HepG2 (cell line): ENCODE measurements at regions not wholly inside any gene's neighbourhood (a gene's known extent, or its start where the extent isn't known, plus 50 kb on each side); places are given as distances from the start of the nearest gene placed in this dataset.

Experiments
- ATAC-seq: fragments of 200-7000 bp; cut with Tn5 transposase; 3 replicates; pipeline ENCODE4 v1.9.1; 2020; ENCODE audit warnings: mild to moderate bottlenecking, moderate library complexity
- BruUV-seq: library from RNA; stranded (reverse); fragments of 400-500 nt; replicated peaks from 2 replicates; lab custom pipeline; 2021; lab: Mats Ljungman, UMichigan
- CTCF ChIA-PET: fragments of 300-600 bp; formaldehyde crosslinking; extraction: SDS; loops from one replicate; lab custom pipeline; 2021; ENCODE audit warnings: low total read pairs, inconsistent platforms, low intra/inter-chr PET ratio; lab: Yijun Ruan, JAX
- POLR2A ChIA-PET: fragments of 350-600 bp; sonication (Branson Sonifier 250); formaldehyde crosslinking; loops from one replicate; lab custom pipeline; 2020; ENCODE audit warnings: antibody characterized with exemption, inconsistent platforms; lab: Yijun Ruan, JAX
- DNase-seq: peaks from one replicate; pipeline ENCODE4 v3.0.0-alpha.2; 2015; ENCODE audit warnings: low spot score
- FAIRE-seq: peaks from 3 replicates; lab custom pipeline; 2011; peaks lifted over from hg19 to GRCh38; lab: Jason Lieb, UNC
- H2AFZ ChIP-seq: one replicate; pipeline ENCODE4 v1.6.1; 2011; ENCODE audit warnings: low read length, inconsistent platforms
- H3K27ac ChIP-seq: fragments of 300-600 bp; 3 replicates; pipeline ENCODE4 v1.8.0; 2011; ENCODE audit warnings: mixed run types, mild to moderate bottlenecking, mixed read lengths, low read length, inconsistent platforms; ENCODE audit not compliant: insufficient read depth; ENCODE audit errors: extremely low read length
- H3K27me3 ChIP-seq, 2 experiments: fragments of 200-600 bp in 1 of 2; 2 replicates in 1 of 2; 3 replicates in 1 of 2; pipeline versions ENCODE4 v1.6.0 to v1.8.0; 2011; ENCODE audit warnings: low read length in 2 of 2, mild to moderate bottlenecking in 2 of 2, moderate library complexity in 2 of 2, inconsistent platforms in 1 of 2; ENCODE audit not compliant: insufficient read depth in 2 of 2, control insufficient read depth in 1 of 2
- H3K36me3 ChIP-seq, 2 experiments: fragments of 200-600 bp in 1 of 2; replicated peaks in 1 of 2; 2 replicates in 1 of 2; 3 replicates in 1 of 2; pipeline versions ENCODE4 v1.5.1 to v1.8.0; 2011; ENCODE audit warnings: low read length in 2 of 2, inconsistent platforms in 1 of 2; ENCODE audit not compliant: insufficient read depth in 2 of 2, control insufficient read depth in 1 of 2
- H3K4me1 ChIP-seq: 2 replicates; pipeline ENCODE4 v1.5.1; 2012; ENCODE audit warnings: low read length, inconsistent platforms; ENCODE audit not compliant: insufficient read depth
- H3K4me2 ChIP-seq: 2 replicates; pipeline ENCODE4 v1.6.0; 2011; ENCODE audit warnings: low read depth, low read length, inconsistent platforms
- H3K4me3 ChIP-seq, 3 experiments: fragments of 200-600 bp in 1 of 3; sonication (generic), shearing (Covaris generic) in 1 of 3; replicated peaks in 1 of 3; 2 replicates each; pipeline ENCODE4 v1.5.1; 2011 to 2016; ENCODE audit warnings: low read length in 3 of 3, inconsistent platforms in 2 of 3, low read depth in 2 of 3, mild to moderate bottlenecking in 2 of 3, control low read depth in 1 of 3, mixed read lengths in 1 of 3; ENCODE audit not compliant: insufficient read depth in 1 of 3
- H3K79me2 ChIP-seq: one replicate; pipeline ENCODE4 v1.6.1; 2011; ENCODE audit warnings: low read length, inconsistent platforms; ENCODE audit not compliant: insufficient read depth
- H3K9ac ChIP-seq: 2 replicates; pipeline ENCODE4 v1.6.0; 2011; ENCODE audit warnings: mild to moderate bottlenecking, low read depth, low read length, inconsistent platforms; ENCODE audit not compliant: insufficient read depth
- H3K9me3 ChIP-seq: 2 replicates; pipeline ENCODE4 v1.5.1; 2012; ENCODE audit warnings: mild to moderate bottlenecking, low read length
- H4K20me1 ChIP-seq: 2 replicates; pipeline ENCODE4 v1.6.0; 2011; ENCODE audit warnings: inconsistent platforms, mild to moderate bottlenecking, low read length, moderate library complexity; ENCODE audit not compliant: insufficient read depth
- DNMT1 ChIP-seq: sonication (generic); formaldehyde crosslinking; IDR thresholded peaks from 2 replicates; pipeline ENCODE4 v1.5.1; 2020; ENCODE audit warnings: mild to moderate bottlenecking, missing genetic modification reagents
- KDM5A ChIP-seq: fragments of 200-600 bp; sonication (generic); IDR thresholded peaks from 2 replicates; pipeline ENCODE4 v1.7.0; 2018; ENCODE audit warnings: antibody characterized with exemption, mild to moderate bottlenecking, low read length, borderline replicate concordance
- NR1H2 ChIP-seq: sonication (generic); formaldehyde crosslinking; IDR thresholded peaks from 2 replicates; pipeline ENCODE4 v1.8.1; 2022; ENCODE audit warnings: low read depth, missing genetic modification reagents, borderline replicate concordance
- ZNF12 ChIP-seq: sonication (generic); formaldehyde crosslinking; IDR thresholded peaks from 2 replicates; pipeline ENCODE4 v1.5.0; 2020; ENCODE audit warnings: missing genetic modification reagents
- ZNF225 ChIP-seq: sonication (generic); formaldehyde crosslinking; IDR thresholded peaks from 2 replicates; pipeline ENCODE4 v1.4.0; 2020; ENCODE audit warnings: mild to moderate bottlenecking, missing genetic modification reagents
- ZNF563 ChIP-seq: sonication (generic); formaldehyde crosslinking; IDR thresholded peaks from 2 replicates; pipeline ENCODE4 v1.8.0; 2022; ENCODE audit warnings: mild to moderate bottlenecking, moderate library complexity, missing genetic modification reagents
- ZNF572 ChIP-seq: sonication (generic); formaldehyde crosslinking; IDR thresholded peaks from 2 replicates; pipeline ENCODE4 v1.5.1; 2020; ENCODE audit warnings: mild to moderate bottlenecking, missing genetic modification reagents
- WGBS: methylation state at CpG from one replicate; pipeline ENCODE4 v1.1.6; 2017; ENCODE audit warnings: low lambda C conversion rate; 5-methylcytosine and 5-hydroxymethylcytosine counted together
- in situ Hi-C: cut with HindIII; loops from 2 replicates; pipeline ENCODE4 v1.10.0; 2017; ENCODE audit warnings: low pct_unique_long_range_greater_than_20kb; ENCODE audit not compliant: extremely low pct_ligation_motif_present
- intact Hi-C: fragments of 100-400 bp; cut with micrococcal nuclease; formaldehyde crosslinking; loops from one replicate; pipeline ENCODE4 v1.10.0; 2022; ENCODE audit not compliant: unreplicated experiment
- TF ChIP-seq, protein P1 (sequence below): sonication (generic); formaldehyde crosslinking; IDR thresholded peaks from 2 replicates; pipeline ENCODE4 v1.4.0; 2020; ENCODE audit warnings: mild to moderate bottlenecking, missing genetic modification reagents
- TF ChIP-seq, protein P2 (sequence below): conservative IDR thresholded peaks from 2 replicates; pipeline ENCODE4 v1.6.1; 2018; ENCODE audit warnings: missing genetic modification reagents

DNA sequence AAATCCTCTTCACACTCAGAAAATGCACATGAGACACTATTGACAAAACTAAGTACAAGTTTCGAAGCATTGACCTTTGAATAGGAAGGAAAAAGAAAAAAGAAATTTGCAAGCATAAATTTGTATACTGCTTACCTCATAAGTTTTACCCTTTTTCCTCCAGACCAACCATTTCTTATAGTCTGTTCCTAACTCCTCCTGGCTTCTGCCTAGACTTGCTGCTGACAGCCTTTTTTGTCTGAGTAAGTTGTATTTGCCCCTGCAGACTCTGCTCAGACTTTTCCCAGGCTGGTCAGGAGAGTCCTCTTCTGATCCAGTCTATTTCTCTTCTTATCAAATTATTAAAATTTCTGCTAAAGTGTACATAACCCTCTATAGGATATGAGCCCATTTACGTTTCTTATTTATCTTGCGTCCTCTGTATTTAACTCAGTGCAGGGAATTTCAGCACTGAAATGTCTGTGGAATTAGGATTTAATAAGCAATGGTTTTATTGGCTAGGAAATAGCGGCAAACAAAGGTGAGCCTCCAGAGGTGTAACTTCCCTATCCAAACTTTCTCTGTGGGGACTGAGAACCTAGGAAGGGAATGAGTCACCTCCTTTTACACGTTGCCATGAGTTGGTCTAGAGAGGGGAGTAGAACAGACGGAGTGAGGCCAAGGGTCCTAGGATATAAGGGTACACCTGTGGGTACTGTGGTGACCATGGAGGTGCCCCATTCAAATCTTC lies 207.1 kb upstream of the MARCKS start:
- BruUV-seq, result no TSS peak
- 78% methylated on average over 6 of the region's 6 CpGs for WGBS
- no peaks in the 10 kb centered on the region for H3K36me3 ChIP-seq
- no peaks in the 10 kb centered on the region for H3K79me2 ChIP-seq
- DNase-seq (no peak), FAIRE-seq (no peak), ATAC-seq (no peak)
- POLR2A ChIA-PET, result no interaction called here
- H3K9me3 ChIP-seq, result no peaks in the 10 kb centered on the region
- in situ Hi-C loops, result no loop called here
- peaks cover 49% of the 10 kb centered on the region for H3K4me1 ChIP-seq
- H2AFZ ChIP-seq, result no peak overlapping the region
- H3K27me3 ChIP-seq, result no peaks in the 10 kb centered on the region
- H4K20me1 ChIP-seq, result no peaks in the 10 kb centered on the region
- CTCF ChIA-PET, result no interaction called here
- intact Hi-C loops, result no loop called here
- peak overlapping the region; percentile 9 for H3K27ac ChIP-seq
- no peak overlapping the region for H3K9ac ChIP-seq
- no peak overlapping the region for H3K4me2 ChIP-seq
- no peak for TF ChIP-seq ZNF563 (CRISPR knock-in tag)
- TF ChIP-seq, protein P1, sequence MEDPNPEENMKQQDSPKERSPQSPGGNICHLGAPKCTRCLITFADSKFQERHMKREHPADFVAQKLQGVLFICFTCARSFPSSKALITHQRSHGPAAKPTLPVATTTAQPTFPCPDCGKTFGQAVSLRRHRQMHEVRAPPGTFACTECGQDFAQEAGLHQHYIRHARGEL (CRISPR knock-in tag), result no peak
- TF ChIP-seq ZNF572 (CRISPR knock-in tag), result no peak
- no peak for TF ChIP-seq ZNF12 (CRISPR knock-in tag)
- TF ChIP-seq NR1H2 (CRISPR knock-in tag), result no peak
- TF ChIP-seq KDM5A, result no peak
- H3K4me3 ChIP-seq, result no peak overlapping the region

DNA sequence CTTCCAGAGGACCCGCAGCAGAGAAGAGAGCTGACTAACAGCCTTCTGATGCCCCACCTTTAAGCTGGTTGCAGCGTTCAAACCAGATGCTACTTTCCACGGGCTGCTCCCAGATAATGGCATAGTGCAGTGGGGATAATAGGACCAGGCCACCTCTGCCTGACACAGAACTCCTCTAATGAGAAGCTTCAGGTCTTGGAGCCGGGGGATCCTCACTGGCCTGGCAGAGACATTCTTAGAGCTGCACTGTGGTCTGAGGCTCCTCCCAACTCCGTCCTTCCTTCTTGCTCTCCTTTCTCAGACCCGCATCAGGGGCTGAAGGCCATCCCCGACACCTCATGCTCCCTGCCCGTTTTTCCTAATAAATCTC lies 206.6 kb upstream of the MARCKS start:
- Histone ChIP-seq H4K20me1 (no peaks in the 10 kb centered on the region), H3K27me3 (no peaks in the 10 kb centered on the region), H3K4me1 (peaks cover 43% of the 10 kb centered on the region), H2AFZ (no peak overlapping the region), H3K9ac (no peak overlapping the region), H3K36me3 (no peaks in the 10 kb centered on the region), H3K9me3 (no peaks in the 10 kb centered on the region), H3K27ac (no peak overlapping the region), H3K4me2 (no peak overlapping the region), H3K4me3 (no peak overlapping the region), H3K79me2 (no peaks in the 10 kb centered on the region)
- no peak for TF ChIP-seq ZNF225
- no peak for TF ChIP-seq DNMT1 (CRISPR knock-in tag)
- TF ChIP-seq, protein P2, sequence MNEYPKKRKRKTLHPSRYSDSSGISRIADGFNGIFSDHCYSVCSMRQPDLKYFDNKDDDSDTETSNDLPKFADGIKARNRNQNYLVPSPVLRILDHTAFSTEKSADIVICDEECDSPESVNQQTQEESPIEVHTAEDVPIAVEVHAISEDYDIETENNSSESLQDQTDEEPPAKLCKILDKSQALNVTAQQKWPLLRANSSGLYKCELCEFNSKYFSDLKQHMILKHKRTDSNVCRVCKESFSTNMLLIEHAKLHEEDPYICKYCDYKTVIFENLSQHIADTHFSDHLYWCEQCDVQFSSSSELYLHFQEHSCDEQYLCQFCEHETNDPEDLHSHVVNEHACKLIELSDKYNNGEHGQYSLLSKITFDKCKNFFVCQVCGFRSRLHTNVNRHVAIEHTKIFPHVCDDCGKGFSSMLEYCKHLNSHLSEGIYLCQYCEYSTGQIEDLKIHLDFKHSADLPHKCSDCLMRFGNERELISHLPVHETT, result no peak
- in situ Hi-C loops (no loop called here), intact Hi-C loops (no loop called here)
- BruUV-seq, result no TSS peak
- ATAC-seq (no peak; the same call in 2 of the 3 replicates), FAIRE-seq (no peak), DNase-seq (no peak)
- 98% methylated on average over 8 of the region's 8 CpGs for WGBS
- POLR2A ChIA-PET, result no interaction called here
- CTCF ChIA-PET, result no interaction called here
